HG03196 (cell line): ENCODE measurements at regions not wholly inside any gene's neighbourhood (a gene's known extent, or its start where the extent isn't known, plus 50 kb on each side); places are given as distances from the start of the nearest gene placed in this dataset.

ENCODE experiments used
- ATAC-seq: cut with Tn5 transposase; IDR thresholded peaks from one replicate; pipeline ENCODE4 v1.9.1; 2021; ENCODE audit not compliant: unreplicated experiment

DNA sequence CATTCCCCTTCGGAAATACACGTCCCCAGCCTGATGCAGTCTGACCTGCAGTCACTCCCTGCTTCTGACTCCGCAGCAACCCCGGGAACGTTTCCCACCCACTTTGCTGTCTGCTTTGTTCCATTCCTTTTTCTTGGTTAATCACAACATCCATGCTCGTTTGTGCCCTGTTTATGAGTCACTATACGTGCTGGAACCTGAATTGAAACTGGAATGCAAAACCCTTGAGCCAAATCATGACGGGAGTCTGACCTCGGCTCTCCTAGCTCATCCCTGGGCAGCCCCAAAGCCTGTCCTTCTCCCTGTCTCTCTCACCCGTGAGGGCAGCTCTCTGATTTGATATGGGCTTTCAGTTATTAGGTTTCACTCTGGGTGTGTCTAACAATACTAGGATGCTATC is 57.1 kb upstream of the RNF152 start:
- ATAC-seq: no peak

DNA sequence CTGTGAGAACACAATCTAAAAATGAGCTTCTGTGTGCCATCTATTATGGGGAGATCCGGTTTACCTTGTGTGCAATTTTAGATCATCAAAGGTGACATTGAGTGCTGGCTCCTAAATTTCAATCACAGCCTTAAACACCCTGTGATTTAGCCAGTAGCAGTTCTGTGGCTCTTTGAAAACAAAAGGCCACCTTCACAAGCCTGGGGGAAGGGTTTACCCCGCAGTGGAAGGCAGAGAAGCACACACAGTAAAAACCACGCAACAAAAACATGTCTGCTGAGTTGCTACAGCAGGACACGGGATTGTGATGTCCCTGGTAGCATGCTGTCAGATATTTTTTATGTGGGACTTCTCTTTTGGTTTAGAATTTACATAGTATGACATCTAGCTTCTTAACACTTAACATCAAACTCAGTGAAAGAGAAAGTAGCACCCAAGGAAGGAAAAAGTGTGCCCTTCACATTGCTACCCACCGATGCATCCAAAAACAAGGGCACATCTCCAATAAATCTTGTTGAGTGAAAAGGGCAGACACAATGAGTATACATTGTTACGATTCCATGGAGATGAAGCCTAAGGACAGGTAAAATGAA is 56.1 kb upstream of the RNF152 start:
- ATAC-seq: no peak

DNA sequence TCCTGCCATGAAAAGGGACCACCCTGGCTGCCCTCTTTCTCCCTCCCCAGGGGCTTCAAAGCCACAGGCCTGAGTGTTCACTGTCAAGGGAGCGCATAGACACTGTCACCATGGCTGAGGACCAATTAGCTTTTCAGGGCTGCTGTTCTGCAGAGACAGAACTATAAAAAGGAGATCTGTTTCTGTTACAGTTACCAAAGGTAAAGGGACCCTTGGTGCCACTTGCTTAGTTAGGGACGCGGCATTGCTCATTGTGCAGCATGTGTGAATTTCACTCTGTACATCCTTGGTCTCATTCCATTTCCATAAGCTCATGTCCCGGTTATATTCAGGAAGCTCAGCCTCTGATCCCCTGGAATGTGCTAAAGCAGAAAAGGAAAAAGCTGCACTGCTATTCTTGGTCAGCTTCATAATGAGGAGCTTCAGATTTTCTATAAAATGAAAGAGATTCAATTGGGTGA is 55.5 kb upstream of the RNF152 start:
- ATAC-seq: no peak

DNA sequence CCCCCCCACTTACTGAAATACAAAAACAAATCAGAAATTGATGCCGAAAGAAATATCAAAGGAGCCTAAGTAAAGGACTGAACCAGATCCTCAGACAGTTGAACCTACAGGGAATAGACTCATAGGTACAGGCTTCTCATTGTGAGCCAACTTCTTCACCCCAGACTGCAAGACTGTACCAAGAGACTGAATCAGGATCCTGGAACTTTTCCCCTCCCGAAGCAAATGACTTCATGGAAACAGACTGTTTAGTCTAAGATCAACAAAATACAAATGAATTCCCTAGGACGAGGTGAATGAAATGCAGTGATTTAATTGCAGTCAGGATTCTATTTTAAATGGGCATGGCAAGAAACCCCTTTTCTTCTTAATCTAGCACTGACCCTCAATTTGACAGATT is 53.6 kb upstream of the RNF152 start:
- ATAC-seq: no peak

DNA sequence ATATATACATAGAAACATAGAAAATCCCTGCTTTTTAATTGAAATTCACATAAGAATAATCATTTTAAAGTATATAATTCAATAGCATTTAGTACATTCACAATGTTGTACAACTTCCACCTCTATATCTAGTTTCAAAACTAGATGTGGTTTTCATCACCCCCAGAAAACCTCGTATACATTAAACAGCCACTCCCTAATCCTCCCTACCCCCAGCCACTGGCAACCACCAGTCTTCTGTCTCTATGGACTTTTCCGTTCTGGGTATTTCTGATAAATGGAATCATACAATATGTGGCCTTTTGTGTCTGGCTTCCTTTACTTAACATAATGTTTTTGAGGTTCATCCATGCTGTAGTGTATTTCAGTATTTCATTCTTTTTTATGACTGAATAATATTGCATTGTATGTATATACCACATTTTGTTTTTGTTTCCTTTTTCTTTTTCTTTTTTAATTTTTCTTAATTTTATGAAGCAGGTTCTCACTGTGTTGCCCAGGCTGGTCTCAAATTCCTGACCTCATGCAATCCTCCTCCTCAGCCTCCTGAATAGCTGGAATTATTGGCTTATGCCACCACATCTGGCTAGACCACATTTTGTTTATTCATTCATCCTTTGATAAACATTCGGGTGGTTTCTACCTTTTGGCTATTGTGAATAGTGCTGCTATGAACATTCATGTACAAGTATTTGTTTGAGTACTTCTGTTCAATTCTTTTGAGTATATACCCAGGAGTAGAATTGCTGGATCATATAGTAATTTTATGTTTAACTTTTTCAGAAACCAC is 50.6 kb upstream of the RNF152 start:
- no peak for ATAC-seq
